Left lung (tissue), 4 donors: ENCODE measurements at regions not wholly inside any gene's neighbourhood (a gene's known extent, or its start where the extent isn't known, plus 50 kb on each side); places are given as distances from the start of the nearest gene placed in this dataset.

Experiments
- ATAC-seq: fragments of 200-7000 bp; cut with Tn5 transposase; one replicate; pipeline ENCODE4 v1.9.1; 2020; ENCODE audit warnings: moderate library complexity
- DNase-seq, 4 donors: peaks; one replicate each; pipeline ENCODE4 v3.0.0-alpha.2; 2013 to 2020
- H3K27ac ChIP-seq, 2 donors: fragments of 200-600 bp; sonication (generic) in 1 of 2; one replicate each; pipeline versions ENCODE4 v1.5.0 to v1.8.0; 2020 to 2021
- H3K27me3 ChIP-seq, 2 donors: fragments of 200-600 bp; sonication (generic) in 1 of 2; one replicate each; pipeline versions ENCODE4 v1.5.0 to v1.8.0; 2020 to 2021
- H3K36me3 ChIP-seq, 2 donors: fragments of 200-600 bp; sonication (generic) in 1 of 2; one replicate each; pipeline versions ENCODE4 v1.5.0 to v1.8.0; 2020 to 2021
- H3K4me1 ChIP-seq, 2 donors: fragments of 200-600 bp; one replicate each; pipeline ENCODE4 v1.8.0; 2021
- H3K4me3 ChIP-seq, 2 donors: fragments of 200-600 bp; sonication (generic) in 1 of 2; one replicate each; pipeline versions ENCODE4 v1.5.0 to v1.8.0; 2020 to 2021; ENCODE audit warnings: mild to moderate bottlenecking in 1 of 2
- H3K9me3 ChIP-seq, 2 donors: fragments of 200-600 bp; sonication (generic) in 1 of 2; one replicate each; pipeline versions ENCODE4 v1.5.0 to v1.8.0; 2020 to 2021
- CTCF ChIP-seq, 2 donors: fragments of 200-600 bp; sonication (generic) in 1 of 2; IDR thresholded peaks; one replicate each; pipeline versions ENCODE4 v1.5.0 to v1.8.0; 2021; ENCODE audit warnings: antibody characterized with exemption in 2 of 2
- intact Hi-C, 2 donors: fragments of 100-400 bp; cut with DNase I; formaldehyde crosslinking; loops; one replicate each; pipeline versions ENCODE4 v1.11.2 to v1.14.2; 2022
- donor health status: DM: no; HTN: yes; CAD: no.
- donor health status: DM: no; HTN: no; CAD: no.

GRCh38 chr21:17159697-17160096, 353.1 kb upstream of the CXADR start:
- ATAC-seq (no peak), DNase-seq (no peak)
- peaks cover 0 to 20% of the 10 kb centered on the region in 2 donors for H3K9me3 ChIP-seq
- no peak for TF ChIP-seq CTCF (IDR thresholded peaks at IDR 0.05)
- no peaks in the 10 kb centered on the region for H3K27me3 ChIP-seq
- H3K4me1 ChIP-seq = no peaks in the 10 kb centered on the region
- H3K4me3 ChIP-seq = no peak overlapping the region
- H3K36me3 ChIP-seq = no peaks in the 10 kb centered on the region
- H3K27ac ChIP-seq = no peak overlapping the region
- intact Hi-C loops = no loop called here

GRCh38 chr21:17185674-17186073, 327.2 kb upstream of the CXADR start:
- Histone ChIP-seq H3K27me3 (no peaks in the 10 kb centered on the region), H3K9me3 (peaks cover 0 to 39% of the 10 kb centered on the region in 2 donors), H3K27ac (no peak overlapping the region), H3K36me3 (no peaks in the 10 kb centered on the region), H3K4me1 (no peaks in the 10 kb centered on the region), H3K4me3 (no peak overlapping the region)
- no peak for ATAC-seq
- no peak for TF ChIP-seq CTCF (IDR thresholded peaks at IDR 0.05)
- peak in 1 of 4 donors; percentile 22 for DNase-seq
- intact Hi-C loops = no loop called here

GRCh38 chr21:17189963-17190362, 322.9 kb upstream of the CXADR start:
- no peaks in the 10 kb centered on the region for H3K27me3 ChIP-seq
- intact Hi-C loops = no loop called here
- H3K4me3 ChIP-seq = no peak overlapping the region
- ATAC-seq (no peak), DNase-seq (no peak)
- H3K36me3 ChIP-seq = no peaks in the 10 kb centered on the region
- no peak for TF ChIP-seq CTCF (IDR thresholded peaks at IDR 0.05)
- H3K4me1 ChIP-seq = no peaks in the 10 kb centered on the region
- H3K27ac ChIP-seq = no peak overlapping the region
- H3K9me3 ChIP-seq = peaks cover 0 to 44% of the 10 kb centered on the region in 2 donors

- no peak overlapping the region for H3K27ac ChIP-seq
- H3K9me3 ChIP-seq = peaks cover 0 to 35% of the 10 kb centered on the region in 2 donors
- DNase-seq (peak in 1 of 4 donors; percentile 10), ATAC-seq (no peak)
- no peak overlapping the region for H3K4me3 ChIP-seq
- no peak for TF ChIP-seq CTCF (IDR thresholded peaks at IDR 0.05)
- H3K27me3 ChIP-seq = no peaks in the 10 kb centered on the region
- H3K36me3 ChIP-seq = no peaks in the 10 kb centered on the region
- no peaks in the 10 kb centered on the region for H3K4me1 ChIP-seq
- intact Hi-C loops = no loop called here
Observed at GRCh38 chr21:17191346-17191993, 321.4 kb upstream of the CXADR start.

GRCh38 chr21:17195351-17195750, 317.5 kb upstream of the CXADR start:
- intact Hi-C loops = no loop called here
- Histone ChIP-seq H3K27ac (no peak overlapping the region), H3K4me3 (no peak overlapping the region), H3K36me3 (no peaks in the 10 kb centered on the region), H3K27me3 (no peaks in the 10 kb centered on the region), H3K9me3 (peaks cover 0 to 24% of the 10 kb centered on the region in 2 donors), H3K4me1 (no peaks in the 10 kb centered on the region)
- TF ChIP-seq CTCF (IDR thresholded peaks at IDR 0.05) = no peak
- ATAC-seq (no peak), DNase-seq (no peak)
